HEK293 (cell line): ENCODE measurements at regions not wholly inside any gene's neighbourhood (a gene's known extent, or its start where the extent isn't known, plus 50 kb on each side); places are given as distances from the start of the nearest gene placed in this dataset.

Source experiments
- CTCF ChIA-PET: fragments of 350-600 bp; formaldehyde crosslinking; extraction: SDS; loops from one replicate; lab custom pipeline; 2021; ENCODE audit warnings: antibody characterized with exemption; lab: Yijun Ruan, JAX
- POLR2A ChIA-PET: fragments of 300-600 bp; formaldehyde crosslinking; extraction: SDS; loops from one replicate; lab custom pipeline; 2020; ENCODE audit warnings: antibody characterized with exemption, inconsistent platforms; lab: Yijun Ruan, JAX
- H3K27ac ChIP-seq: fragments of 200-500 bp; sonication (Bioruptor generic); 2 replicates; pipeline ENCODE4 v1.5.1; 2014; ENCODE audit warnings: low read depth, low read length, control low read depth, inconsistent platforms; ENCODE audit errors: extremely low read depth
- H3K36me3 ChIP-seq, 2 experiments: fragments of 200-500 bp in 1 of 2; sonication (Bioruptor generic) in 1 of 2; 1 replicate in 1 of 2; 2 replicates in 1 of 2; pipeline ENCODE4 v1.5.1; 2014 to 2017; ENCODE audit warnings: inconsistent platforms in 2 of 2, low read length in 2 of 2; ENCODE audit not compliant: control insufficient read depth in 2 of 2, insufficient read depth in 1 of 2
- H3K4me1 ChIP-seq: fragments of 200-500 bp; sonication (Bioruptor generic); 2 replicates; pipeline ENCODE4 v1.5.1; 2014; ENCODE audit warnings: mild to moderate bottlenecking, low read length, inconsistent platforms; ENCODE audit not compliant: control insufficient read depth, insufficient read depth
- H3K4me3 ChIP-seq: 2 replicates; pipeline ENCODE4 v1.5.1; 2011; ENCODE audit warnings: low read depth, mild to moderate bottlenecking, control low read depth, low read length, moderate library complexity
- H3K9me3 ChIP-seq: fragments of 200-500 bp; sonication (Bioruptor generic); 2 replicates; pipeline ENCODE4 v1.5.1; 2014; ENCODE audit warnings: low read depth, low read length, inconsistent platforms; ENCODE audit not compliant: control insufficient read depth, insufficient read depth
- GLI4 ChIP-seq: fragments of 450-650 bp; formaldehyde crosslinking; IDR thresholded peaks from 2 replicates; pipeline ENCODE4 v1.5.1; 2016; ENCODE audit warnings: missing biosample characterization, missing genetic modification characterization
- GLIS1 ChIP-seq: fragments of 450-650 bp; formaldehyde crosslinking; IDR thresholded peaks from 2 replicates; pipeline ENCODE4 v1.5.1; 2016; ENCODE audit warnings: missing biosample characterization, missing genetic modification characterization
- KLF8 ChIP-seq: fragments of 450-650 bp; formaldehyde crosslinking; IDR thresholded peaks from 2 replicates; pipeline ENCODE4 v1.5.1; 2016; ENCODE audit warnings: missing biosample characterization, missing genetic modification characterization
- PRDM10 ChIP-seq: fragments of 450-650 bp; formaldehyde crosslinking; IDR thresholded peaks from 2 replicates; pipeline ENCODE4 v1.5.1; 2016; ENCODE audit warnings: missing biosample characterization, missing genetic modification characterization
- ZFP37 ChIP-seq: fragments of 450-650 bp; formaldehyde crosslinking; IDR thresholded peaks from 2 replicates; pipeline ENCODE4 v1.5.1; 2016; ENCODE audit warnings: missing biosample characterization, missing genetic modification characterization
- ZFP41 ChIP-seq: fragments of 450-650 bp; formaldehyde crosslinking; IDR thresholded peaks from 2 replicates; pipeline ENCODE4 v1.5.1; 2016; ENCODE audit warnings: missing biosample characterization, missing genetic modification characterization, borderline replicate concordance
- ZNF146 ChIP-seq: fragments of 450-650 bp; formaldehyde crosslinking; IDR thresholded peaks from 2 replicates; pipeline ENCODE4 v1.5.1; 2016; ENCODE audit warnings: missing biosample characterization, missing genetic modification characterization
- ZNF248 ChIP-seq: fragments of 450-650 bp; formaldehyde crosslinking; IDR thresholded peaks from 2 replicates; pipeline ENCODE4 v1.5.1; 2017; ENCODE audit warnings: missing biosample characterization, missing genetic modification characterization
- ZNF280C ChIP-seq: fragments of 450-650 bp; formaldehyde crosslinking; IDR thresholded peaks from 2 replicates; pipeline ENCODE4 v1.5.1; 2016; ENCODE audit warnings: missing biosample characterization, missing genetic modification characterization
- ZNF302 ChIP-seq: fragments of 450-650 bp; formaldehyde crosslinking; IDR thresholded peaks from 2 replicates; pipeline ENCODE4 v1.5.1; 2016; ENCODE audit warnings: missing biosample characterization, missing genetic modification characterization, low read depth
- ZNF600 ChIP-seq: fragments of 450-650 bp; formaldehyde crosslinking; IDR thresholded peaks from 2 replicates; pipeline ENCODE4 v1.5.1; 2016; ENCODE audit warnings: missing biosample characterization, missing genetic modification characterization
- ZNF621 ChIP-seq: fragments of 450-650 bp; formaldehyde crosslinking; IDR thresholded peaks from 2 replicates; pipeline ENCODE4 v1.5.1; 2017; ENCODE audit warnings: missing biosample characterization, missing genetic modification characterization
- ZNF626 ChIP-seq: fragments of 450-650 bp; sonication (Bioruptor Pico); formaldehyde crosslinking; IDR thresholded peaks from 2 replicates; pipeline ENCODE4 v1.5.1; 2018; ENCODE audit warnings: missing biosample characterization, missing genetic modification characterization, inconsistent platforms
- ZNF654 ChIP-seq: fragments of 450-650 bp; formaldehyde crosslinking; IDR thresholded peaks from 2 replicates; pipeline ENCODE4 v1.5.1; 2016; ENCODE audit warnings: low read depth, missing biosample characterization, missing genetic modification characterization
- ZNF76 ChIP-seq: fragments of 450-650 bp; formaldehyde crosslinking; IDR thresholded peaks from 2 replicates; pipeline ENCODE4; 2016; ENCODE audit warnings: low read depth, missing biosample characterization, missing genetic modification characterization, borderline replicate concordance
- ZNF843 ChIP-seq: fragments of 450-650 bp; formaldehyde crosslinking; IDR thresholded peaks from 2 replicates; pipeline ENCODE4 v1.5.1; 2016; ENCODE audit warnings: missing biosample characterization, missing genetic modification characterization
- ZXDB ChIP-seq: fragments of 450-650 bp; formaldehyde crosslinking; IDR thresholded peaks from 2 replicates; pipeline ENCODE4 v1.5.1; 2016; ENCODE audit warnings: missing biosample characterization, missing genetic modification characterization
- TF ChIP-seq, protein P1 (sequence below): fragments of 450-650 bp; formaldehyde crosslinking; IDR thresholded peaks from 2 replicates; pipeline ENCODE4 v1.5.1; 2016; ENCODE audit warnings: missing biosample characterization, missing genetic modification characterization

DNA sequence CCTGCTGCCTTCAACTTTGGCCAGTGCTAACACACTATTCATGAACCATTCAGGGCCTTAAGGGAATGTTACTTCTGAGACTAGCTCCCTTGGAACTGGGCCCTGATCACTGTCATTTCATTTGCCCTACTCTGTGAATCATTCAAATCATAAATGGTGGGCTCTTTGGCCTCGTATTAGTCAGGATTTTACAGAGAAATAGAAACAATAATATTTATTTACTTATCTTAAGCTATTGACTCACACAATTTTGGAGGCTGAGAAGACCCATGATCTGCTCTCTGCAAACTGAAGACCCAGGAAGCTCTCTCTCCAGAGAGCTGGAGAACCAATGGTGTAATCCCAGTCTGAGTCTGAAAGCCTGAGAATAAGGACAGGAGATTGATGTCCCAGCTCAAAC lies 398.5 kb downstream of the LRIG3 start:
- POLR2A ChIA-PET: no interaction called here

DNA sequence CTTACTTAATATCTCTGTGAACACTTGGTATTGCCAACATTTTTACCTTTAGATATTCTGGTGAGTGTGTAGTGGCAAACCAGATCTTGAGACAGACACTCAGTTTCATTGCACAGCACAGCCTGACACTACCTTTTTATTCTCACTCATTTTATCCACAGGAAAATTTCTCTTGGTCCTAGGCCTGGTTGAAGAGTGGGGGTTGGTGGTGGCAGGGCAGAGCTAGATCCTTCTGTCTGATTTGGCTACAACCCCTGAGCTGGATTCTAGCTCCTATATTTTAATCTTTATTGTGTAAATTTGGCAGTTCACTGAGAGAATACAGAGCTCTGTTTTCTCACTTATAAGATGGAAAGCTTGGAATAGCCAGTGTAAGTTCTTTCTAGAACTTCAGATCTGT lies 396.9 kb downstream of the LRIG3 start:
- Histone ChIP-seq H3K36me3 (no peaks in the 10 kb centered on the region), H3K27ac (no peak overlapping the region), H3K9me3 (no peaks in the 10 kb centered on the region), H3K4me1 (no peaks in the 10 kb centered on the region), H3K4me3 (no peak overlapping the region)
- CTCF ChIA-PET: interaction anchor here (0.9 kb wide), 1 partner anchor 16 kb away, joined by 3 read pairs; no protein-coding TSS in a partner anchor
- TF ChIP-seq PRDM10 (tag by site-specific recombination) (no peak), ZFP41 (tag by site-specific recombination) (no peak), ZXDB (tag by site-specific recombination) (no peak), ZNF280C (tag by site-specific recombination) (no peak)
- POLR2A ChIA-PET: no interaction called here

More for the DNA sequence above, 398.5 kb downstream of the LRIG3 start:
- CTCF ChIA-PET: interaction anchor here (1.6 kb wide), 1 partner anchor 19 kb away, joined by 6 read pairs; no protein-coding TSS in a partner anchor
- Histone ChIP-seq H3K27ac (no peak overlapping the region), H3K4me1 (no peaks in the 10 kb centered on the region), H3K36me3 (no peaks in the 10 kb centered on the region), H3K9me3 (no peaks in the 10 kb centered on the region; the same call in 1 of the 2 replicates), H3K4me3 (no peak overlapping the region)
- TF ChIP-seq GLIS1 (tag by site-specific recombination): no peak
- no peak for TF ChIP-seq ZNF843 (tag by site-specific recombination)
- TF ChIP-seq ZNF626 (tag by site-specific recombination): no peak
- TF ChIP-seq ZNF302 (tag by site-specific recombination): no peak
- TF ChIP-seq ZNF600 (tag by site-specific recombination): no peak
- no peak for TF ChIP-seq GLI4
- no peak for TF ChIP-seq ZNF621 (tag by site-specific recombination)
- no peak for TF ChIP-seq ZNF76 (tag by site-specific recombination)
- TF ChIP-seq KLF8 (tag by site-specific recombination): no peak
- TF ChIP-seq ZNF654: no peak
- TF ChIP-seq, protein P1, sequence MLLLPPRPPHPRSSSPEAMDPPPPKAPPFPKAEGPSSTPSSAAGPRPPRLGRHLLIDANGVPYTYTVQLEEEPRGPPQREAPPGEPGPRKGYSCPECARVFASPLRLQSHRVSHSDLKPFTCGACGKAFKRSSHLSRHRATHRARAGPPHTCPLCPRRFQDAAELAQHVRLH (tag by site-specific recombination): no peak
- TF ChIP-seq ZNF146: no peak
- no peak for TF ChIP-seq ZNF248 (tag by site-specific recombination)
- no peak for TF ChIP-seq ZFP37 (tag by site-specific recombination)
